HT-29 (cell line): ENCODE measurements at regions not wholly inside any gene's neighbourhood (a gene's known extent, or its start where the extent isn't known, plus 50 kb on each side); places are given as distances from the start of the nearest gene placed in this dataset.

Source experiments
- DNase-seq: peaks from one replicate; pipeline ENCODE4 v3.0.0-alpha.2; 2015; ENCODE audit warnings: low spot score

DNA sequence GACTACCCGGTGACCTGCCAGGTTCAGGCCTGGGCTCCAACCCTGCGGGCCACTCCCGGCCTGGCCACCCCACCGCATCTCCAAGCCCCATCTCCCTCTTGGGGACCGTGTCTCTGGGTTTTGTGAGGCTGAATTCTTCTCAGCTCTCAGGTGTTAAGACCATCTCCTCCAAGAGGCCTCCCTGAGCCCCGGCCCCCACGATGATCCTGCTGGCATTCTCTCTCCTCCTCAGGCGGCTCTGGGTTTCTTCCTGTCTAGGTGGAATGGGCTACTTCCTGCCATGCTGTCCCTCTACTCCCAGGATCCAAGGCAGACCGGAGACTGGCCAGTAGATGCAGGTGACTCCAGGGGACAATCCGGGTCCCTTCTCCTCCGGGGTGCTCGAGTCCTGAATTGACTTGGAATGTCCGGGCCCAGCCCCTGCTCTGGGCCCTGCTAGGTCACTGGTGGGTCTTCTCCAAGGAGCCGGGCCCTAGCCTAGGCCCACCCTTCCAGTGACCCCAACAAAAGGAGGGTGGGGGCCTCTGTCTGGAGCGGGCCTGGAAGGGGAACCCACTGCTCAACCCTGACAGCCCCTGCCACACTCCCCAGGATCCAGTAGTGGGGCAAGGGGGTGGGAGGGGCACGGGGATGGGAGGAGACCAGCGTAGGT is 219.8 kb downstream of the C9orf50 start:
- no peak for DNase-seq

DNA sequence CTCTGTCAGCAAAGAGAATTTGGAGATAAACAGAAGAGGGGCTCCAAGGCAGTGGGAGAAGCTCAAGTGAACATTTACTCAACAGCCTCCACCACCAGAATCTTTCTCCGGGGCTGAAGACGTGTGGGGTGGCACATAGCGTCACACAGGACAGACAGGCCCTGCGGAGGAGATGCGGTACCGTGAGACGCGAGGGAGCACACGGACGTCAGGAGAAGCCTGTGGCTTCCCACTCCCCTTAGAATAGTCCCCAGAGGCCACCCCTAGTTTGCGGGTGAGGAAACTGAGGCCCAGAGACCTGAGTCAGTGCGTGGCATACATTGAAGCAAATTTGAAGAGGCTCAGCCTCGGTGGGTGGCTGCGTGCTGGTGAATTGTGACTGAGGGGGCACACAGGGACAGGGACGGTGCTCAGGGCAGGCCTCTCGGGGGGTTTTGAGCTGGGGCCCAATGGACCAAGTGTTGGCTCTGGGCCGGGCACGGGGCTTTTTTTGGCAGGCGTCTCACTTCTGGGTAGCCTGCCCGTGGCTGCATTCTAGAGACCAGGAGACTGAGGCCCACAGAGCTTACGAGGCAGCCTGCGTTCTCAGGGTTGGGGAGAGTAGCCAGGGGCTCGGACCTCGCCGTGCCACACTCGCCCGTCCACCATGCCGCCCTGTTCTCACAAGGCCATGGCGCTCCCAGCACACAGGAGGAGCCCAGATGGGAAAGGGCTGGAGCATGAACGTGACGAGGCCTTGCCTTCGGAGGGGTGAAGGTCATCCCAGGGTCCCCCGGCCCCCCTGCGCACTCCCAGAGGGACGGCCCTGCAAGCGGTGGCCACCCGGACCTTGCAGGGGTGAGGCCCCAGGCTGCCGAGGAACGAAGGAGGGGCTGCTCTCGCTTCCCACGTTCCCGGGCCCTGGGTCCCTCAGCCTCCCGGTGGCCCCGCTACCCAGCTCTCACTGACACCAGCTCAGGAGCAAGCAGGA is 220.6 kb downstream of the C9orf50 start:
- no peak for DNase-seq

DNA sequence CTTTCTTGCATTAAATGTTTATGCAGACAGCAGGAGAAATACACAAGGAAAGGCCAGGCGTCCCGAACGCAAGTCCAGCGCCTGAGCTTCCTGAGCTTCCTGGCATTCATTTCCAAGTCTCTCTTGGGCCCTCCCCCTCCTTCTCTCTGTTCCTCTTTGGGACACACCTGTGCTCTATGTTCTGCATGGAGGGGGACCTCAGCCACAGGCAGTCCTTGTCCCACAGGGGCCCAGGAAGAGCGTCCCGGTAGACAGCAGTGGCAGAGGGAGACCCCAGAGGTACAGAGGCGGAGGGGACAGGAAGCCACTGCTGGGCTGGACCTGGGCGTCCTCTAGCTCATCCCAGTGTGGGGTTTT is 221.3 kb downstream of the C9orf50 start:
- no peak for DNase-seq

DNA sequence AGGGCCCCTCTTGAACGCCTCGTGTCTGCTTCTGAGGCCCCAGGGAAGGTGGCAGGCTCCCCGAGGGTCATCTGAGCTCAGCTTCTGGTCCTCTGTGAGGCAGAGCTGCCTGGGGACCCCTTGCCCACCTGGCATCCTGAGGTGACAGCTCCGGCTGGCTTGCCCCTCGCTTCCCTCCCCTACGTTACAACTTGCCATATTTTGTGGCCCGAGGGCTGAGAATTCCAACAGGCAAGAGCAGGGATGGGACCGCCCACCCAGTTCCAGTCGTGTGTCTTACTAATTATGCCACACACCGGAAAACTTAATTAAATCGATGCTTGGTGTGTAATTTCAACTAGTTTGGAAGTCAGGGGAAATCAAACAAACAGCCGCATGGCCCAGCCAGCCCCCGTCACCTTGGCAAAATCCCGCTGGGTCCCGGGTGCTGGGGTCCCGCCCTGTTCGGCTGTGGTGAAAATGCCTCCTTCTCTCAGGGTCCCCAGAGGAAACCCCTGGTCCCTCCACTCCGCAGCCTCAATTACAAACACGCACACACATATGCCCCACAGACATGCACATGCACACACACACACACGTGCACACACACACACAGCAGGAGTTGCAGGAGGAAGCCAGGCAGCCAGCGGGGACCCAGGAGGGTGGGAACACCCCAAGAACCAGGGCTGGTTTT is 221.0 kb upstream of the IER5L start:
- no peak for DNase-seq

DNA sequence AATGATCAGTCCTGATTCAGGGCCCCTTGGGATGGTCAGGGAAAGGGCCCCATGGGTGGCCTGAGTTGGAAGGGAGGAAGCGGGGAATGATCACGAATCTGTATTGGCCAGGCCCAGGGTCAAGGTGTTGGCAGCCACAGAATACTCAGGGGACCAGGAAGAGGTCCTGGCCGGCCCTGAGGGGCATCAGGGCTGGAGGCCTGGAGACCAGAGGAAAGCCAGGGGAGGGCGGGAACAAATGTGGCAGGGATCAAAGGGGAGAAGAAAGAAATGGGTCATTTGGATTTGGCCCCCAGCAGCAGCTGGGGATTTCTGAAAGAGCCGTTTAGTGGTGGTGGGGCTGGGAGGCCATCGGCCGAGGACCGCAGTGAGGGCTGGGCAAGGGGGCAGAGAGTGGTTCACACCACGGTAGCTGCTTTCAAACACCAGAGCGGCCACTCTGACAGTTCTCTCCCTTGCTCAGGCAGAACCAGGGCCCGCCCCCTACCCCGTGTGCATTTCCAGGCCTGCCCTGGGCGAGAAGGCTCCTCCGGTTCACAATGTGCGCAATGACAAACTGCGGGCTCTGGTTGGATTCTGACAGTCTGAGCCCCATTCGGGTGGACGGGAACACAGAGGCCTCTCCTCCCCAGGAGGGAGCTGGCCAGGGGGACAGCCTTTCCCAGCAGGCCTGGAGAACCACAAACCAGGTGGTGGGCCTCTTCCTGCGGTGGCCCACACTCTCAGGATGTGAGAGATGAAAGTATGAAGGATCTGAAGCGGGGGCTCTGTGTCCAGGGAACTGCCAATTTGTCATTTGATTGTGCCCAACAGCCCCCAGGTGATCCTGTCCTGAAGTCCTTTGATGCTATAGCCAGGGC is 220.3 kb upstream of the IER5L start:
- DNase-seq = no peak

DNA sequence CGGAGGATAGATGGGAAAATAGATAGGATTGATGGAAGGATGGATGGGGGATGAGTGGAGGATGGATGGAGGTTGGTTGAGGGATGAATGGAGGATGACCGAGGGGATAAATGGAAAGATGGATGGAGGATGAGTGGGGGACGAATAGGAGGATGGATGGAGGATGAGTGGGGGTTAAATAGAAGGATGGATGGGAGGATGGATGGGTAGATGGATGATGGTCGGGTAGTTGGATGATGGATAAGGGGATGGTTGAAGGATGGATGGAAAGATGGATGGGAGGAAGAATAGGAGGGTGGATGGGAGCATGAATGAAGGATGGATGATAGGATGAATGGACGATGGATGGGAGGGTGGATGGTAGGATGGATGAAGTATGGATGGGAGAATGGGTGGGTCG is 219.3 kb upstream of the IER5L start:
- DNase-seq = no peak

DNA sequence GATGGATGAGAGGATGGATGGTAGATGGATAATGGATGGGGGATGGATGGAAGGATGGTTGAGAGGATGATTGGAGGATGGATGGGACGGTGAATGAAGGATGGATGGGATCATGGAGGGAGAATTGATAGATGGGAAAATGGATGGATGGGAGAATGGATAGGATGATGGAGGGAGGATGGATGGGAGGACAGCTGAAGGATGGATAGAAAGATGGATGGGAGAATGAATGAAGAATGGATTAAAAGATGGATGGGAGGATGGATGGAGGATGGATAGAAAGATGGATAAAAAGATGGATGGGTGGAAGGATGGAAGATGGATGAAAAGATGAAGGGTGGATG is 218.3 kb upstream of the IER5L start:
- DNase-seq = no peak

DNA sequence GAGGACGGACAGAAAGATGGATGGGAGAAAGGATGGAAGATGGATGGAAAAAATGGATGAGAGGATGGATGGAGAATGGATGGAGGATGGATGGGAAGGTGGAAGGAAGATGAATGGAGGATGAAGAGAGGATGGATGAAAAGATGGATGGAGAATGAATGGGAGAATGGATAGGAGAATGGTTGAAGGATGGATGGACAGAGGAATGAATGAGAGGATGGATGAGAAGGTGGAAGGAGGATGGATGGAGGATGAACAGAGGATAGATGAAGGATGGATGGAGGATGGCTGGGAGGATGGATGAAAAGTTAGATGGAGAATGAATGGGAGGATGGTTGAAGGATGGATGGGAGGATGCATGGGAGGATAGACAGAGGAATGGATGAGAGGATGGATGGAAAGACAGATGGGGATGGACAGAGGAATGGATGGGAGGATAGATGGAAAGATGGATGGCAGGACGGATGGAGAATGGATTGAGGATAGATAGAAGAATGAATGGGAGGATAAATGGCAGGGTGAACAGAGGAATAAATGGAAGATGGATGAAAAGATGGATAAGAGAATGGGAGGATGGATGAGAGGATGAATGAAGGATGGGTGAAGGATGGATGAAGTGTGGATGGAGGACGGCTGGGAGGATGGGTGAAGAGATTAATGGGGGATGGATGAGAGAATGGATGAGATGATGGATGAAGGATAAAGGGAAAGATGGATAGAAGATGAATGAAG is 217.7 kb upstream of the IER5L start:
- DNase-seq = no peak

DNA sequence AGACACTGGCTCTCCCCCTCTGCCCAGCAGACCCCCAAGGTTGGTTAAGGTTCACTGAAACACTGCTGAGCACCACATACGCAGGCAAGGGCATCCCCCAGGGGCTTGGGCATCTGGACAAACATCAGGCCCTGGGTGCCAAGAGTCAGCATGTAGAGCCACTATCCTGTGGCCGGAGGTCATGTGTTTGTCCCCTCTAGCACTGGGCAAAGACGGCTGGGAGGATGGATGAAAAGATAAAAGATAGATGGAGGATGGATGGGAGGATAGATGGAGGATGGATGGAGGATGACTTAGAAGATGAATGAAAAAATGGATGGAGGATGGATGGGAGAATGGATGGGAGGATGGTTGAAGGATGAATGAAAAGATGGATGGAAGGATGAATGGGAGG is 216.8 kb upstream of the IER5L start:
- no peak for DNase-seq

DNA sequence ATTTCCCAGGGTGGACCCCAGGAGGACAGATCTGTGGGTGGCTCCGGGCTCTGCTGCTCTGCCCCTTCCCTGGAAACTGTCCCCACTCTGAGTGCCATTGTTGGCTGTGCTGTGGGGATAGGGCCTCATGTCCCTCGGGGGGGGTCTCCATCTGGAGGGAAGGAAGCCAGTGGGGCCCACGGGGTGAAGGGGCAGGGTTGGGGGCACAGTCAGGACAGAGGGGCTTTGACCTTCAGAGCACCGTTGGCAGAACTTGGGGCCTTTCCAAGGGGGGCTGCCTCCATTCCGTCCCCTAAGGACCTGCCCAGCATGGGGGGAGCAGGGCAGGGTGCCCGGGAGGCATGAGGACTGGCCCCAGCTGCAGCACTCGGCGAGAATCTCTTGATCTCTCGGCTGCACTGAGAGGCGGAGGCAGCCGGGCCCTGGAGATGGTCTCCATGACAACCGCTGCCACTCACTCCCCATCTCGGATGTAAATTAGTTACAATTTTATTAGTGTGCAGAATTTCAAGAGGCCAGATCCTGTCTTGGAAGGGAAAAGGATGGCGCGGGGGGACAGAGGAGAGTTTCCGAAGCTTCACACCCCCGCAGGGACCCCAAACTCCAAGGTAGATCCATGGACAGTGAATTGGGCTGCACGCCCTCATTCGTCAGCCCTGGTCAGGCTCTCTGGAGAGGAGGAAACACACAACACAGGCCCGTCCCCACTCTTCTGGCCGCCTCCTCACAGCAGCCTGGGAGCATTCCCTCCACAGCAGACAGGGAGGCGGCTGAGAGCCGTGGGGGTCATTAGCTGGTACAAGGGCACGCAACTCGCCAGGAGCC is 216.2 kb upstream of the IER5L start:
- DNase-seq = no peak

DNA sequence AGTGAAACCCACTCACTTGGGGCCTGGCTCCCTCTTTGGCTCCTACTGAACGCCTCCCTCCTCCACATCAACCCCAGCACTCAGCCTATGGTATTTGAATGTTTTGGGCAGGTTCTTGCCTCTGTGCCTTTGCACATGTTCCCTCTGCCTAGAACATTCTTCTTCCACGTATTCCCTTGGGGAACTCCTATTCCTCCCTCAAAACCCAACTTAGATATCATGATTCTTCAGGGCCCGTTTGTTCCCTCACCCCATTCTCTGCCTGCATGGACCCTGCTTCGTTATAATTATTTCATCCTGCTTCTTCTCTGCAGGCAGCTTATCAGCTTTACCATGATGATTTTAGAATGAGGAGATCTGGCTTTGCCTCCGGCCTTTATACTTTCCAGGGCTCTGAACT is 215.0 kb upstream of the IER5L start:
- no peak for DNase-seq

DNA sequence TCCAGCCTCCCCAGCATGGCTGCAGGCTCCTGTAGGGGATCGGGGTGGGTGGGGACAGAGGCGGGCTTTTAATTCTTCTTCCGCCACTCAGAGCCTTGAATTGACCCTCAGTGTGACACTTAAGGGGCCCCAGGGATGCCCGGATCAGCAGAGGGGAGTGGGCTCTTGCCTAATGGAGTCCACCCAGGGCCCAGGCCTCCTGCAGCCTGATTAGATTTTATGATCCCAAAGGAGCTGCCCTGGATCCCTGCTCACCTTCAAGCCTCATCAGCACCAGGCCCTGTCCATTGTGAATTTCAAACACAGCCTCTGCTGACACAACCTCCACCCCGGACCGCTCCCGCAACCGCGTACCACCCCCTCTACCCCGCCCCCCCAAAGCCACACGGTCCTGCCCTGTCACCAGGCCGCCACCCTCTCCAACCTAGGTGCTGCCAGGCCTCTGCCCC is 214.1 kb upstream of the IER5L start:
- no peak for DNase-seq

DNA sequence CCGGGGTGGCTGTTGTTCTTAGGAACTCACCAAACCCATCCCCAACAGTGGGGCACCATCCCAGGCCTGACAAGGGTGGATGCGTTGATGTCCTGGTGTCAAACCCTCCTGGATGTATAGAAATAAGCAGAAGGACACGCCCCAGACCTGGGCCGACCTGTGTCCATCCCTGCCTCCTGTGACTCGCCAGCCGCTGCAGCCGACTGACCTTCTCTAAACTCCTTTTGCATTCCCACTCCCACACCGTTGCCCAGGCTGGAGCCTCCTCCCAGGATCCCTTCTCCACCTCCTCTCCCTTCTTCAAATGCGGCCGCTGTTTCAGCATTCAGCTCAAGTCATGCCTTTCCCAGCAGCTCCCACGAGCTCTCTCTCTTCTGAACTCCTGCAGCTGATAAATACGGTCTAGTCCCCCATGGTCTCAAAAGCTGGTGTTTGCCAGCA is 213.2 kb upstream of the IER5L start:
- DNase-seq = no peak

DNA sequence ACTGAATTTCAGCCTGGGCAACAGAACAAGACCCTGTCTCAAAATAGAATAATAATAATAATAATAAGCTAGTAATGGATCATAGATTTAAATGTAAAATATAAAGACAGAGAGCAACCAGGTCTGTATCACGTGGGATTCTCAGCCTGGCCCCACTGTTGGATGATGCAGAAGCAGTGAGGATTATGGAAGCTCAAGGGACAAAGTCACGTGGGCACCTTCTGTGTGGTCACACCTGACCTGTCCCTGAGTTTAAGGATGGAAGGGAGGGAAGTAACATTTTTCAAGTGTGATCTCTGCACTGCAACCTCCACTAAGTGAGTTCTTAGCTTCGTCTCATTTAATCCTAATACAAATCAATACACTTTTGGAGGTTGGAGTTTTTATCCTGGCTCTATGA is 212.5 kb upstream of the IER5L start:
- DNase-seq = no peak

DNA sequence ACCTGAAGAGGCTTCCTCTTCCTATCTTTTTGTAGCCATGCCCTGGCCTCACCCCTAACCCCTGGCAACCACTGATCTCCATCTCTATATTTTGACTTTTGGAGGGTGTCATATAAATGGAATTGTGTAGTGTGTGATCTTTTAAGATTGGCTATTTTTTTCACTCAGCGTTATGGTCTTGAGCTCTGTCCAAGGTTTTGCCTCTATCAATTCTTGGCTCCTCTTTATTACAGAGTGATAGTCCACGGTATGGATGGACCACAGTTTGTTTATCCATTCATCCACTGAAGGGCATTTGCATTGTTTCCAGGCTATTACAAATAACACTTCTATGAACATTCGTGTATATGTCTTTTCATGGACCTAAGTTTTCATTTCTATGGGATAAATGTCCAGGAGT is 209.8 kb upstream of the IER5L start:
- no peak for DNase-seq

DNA sequence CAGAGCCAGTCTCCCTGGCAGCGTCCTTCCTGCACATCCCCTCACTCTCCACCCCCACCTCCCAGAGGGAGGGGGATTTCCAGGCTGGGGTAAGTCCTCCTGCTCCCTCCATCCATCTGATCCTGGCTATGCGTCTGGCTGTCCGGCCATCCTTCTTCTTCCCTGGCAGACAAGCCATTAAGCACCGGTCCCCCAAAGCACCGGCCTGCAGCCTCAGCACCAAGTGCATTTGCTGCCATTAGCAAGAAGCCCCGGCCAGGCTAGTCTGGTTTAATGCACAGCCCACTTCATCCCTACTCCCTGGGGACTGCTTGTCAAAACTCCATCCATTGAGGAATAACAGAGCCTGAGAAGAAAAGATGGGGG is 208.7 kb upstream of the IER5L start:
- DNase-seq = no peak

DNA sequence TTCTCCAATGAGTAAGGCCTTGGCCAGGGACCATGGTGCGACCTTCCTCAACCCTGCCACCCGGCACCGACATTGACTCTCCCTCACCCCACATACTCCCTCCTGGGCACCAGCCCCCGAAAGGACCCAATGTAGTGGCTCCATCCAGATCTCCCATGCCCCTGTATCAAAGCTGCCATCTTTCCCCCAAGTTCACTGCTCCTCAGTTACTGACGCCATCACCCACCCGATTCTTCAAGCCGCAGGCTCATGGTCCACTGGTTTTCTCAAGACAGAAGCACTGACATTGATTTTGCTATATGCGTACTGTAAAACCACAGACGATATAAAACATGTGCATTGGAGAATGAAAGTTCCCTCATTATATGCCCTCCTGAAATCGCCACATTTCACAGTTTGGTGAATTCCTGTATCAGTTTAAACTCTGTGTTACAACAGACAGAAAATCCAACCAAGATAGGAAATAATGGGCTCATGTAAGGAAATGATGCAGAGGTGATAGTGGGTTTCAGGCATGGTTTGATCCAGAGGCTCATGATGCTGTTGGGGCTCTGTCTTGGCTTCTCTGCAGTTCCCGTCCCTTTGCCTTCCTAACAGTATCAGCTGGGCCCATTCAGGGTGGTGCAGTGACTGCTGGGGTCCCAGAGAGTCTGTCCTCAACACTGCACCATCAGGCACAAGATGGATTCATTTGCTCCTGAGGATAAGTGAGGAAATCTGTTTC is 207.3 kb upstream of the IER5L start:
- no peak for DNase-seq

DNA sequence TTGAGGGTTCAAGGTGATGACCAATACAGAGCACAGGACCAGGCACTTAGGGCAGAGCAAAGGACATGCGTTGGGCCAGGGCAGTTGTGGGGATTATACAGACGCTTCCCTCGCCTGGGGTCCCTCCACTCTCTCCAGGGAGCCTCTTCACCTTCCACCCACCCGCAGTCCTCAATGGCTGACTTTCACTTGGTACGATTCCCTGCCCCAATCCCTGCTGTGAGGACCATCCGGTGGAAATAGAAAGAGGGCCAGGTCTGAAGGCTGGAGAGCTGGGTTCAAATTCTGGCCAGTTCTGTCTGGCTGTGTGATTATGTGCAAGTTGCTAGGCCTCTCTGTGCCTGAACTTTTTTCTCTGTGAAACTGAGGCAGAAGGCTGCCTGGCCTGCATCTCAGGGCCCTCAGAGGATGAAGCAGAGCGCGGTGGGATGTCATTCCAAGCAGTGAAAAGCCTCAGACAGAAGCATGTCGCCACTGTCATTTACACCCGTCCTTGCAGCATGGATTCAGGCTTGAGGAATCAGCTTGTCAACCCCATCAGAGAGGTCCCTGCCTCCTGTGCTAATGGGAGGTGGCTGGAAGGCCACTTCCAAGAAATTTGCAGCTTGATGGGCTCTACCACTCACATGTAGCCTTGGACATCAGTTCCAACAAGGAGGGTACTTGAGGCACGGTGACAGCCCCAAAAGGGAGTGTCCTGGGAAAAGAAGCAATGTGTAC is 206.6 kb upstream of the IER5L start:
- no peak for DNase-seq
